ENCODE measurements at regions not wholly inside any gene's neighbourhood (a gene's known extent, or its start where the extent isn't known, plus 50 kb on each side); places are given as distances from the start of the nearest gene placed in this dataset.

DNA sequence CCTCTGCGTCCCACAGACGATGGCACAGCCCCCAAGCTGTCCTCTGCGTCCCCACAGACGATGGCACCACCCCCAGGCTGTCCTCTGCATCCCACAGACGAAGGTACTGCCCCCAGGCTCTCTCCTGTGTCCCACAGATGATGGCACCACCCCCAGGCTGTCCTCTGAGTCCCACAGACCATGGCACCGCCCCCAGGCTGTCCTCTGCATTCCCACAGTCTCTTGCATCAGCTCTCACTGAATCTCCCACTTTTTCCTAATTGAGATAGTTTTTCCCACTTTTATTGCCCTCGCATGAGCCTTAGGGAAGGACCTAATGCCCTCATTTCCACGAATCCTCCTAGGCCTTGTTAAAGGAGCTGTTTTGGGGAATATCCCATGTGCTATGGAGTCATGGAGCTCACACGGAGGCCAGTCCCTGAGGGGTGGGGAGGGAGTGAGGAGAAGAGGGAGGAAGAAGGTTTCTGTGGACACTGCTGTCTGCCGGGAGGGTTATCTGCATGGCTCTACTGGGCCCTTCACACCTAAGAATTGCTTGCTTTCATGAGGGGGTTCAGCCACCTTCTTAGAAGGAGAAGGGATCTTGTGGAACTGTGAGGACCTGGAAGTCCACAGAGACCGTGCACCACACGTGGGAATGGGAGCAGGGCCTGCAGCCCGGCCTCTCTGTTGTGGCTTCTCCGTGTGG lies 58.2 kb upstream of the PTCH1 start:
- TF ChIP-seq, protein P1, sequence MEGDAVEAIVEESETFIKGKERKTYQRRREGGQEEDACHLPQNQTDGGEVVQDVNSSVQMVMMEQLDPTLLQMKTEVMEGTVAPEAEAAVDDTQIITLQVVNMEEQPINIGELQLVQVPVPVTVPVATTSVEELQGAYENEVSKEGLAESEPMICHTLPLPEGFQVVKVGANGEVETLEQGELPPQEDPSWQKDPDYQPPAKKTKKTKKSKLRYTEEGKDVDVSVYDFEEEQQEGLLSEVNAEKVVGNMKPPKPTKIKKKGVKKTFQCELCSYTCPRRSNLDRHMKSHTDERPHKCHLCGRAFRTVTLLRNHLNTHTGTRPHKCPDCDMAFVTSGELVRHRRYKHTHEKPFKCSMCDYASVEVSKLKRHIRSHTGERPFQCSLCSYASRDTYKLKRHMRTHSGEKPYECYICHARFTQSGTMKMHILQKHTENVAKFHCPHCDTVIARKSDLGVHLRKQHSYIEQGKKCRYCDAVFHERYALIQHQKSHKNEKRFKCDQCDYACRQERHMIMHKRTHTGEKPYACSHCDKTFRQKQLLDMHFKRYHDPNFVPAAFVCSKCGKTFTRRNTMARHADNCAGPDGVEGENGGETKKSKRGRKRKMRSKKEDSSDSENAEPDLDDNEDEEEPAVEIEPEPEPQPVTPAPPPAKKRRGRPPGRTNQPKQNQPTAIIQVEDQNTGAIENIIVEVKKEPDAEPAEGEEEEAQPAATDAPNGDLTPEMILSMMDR (conservative IDR thresholded peaks at IDR 0.05; ENCODE audit: low read depth, low read length) = no peak
- TF ChIP-seq BHLHE40 (IDR thresholded peaks at IDR 0.05; ENCODE audit: low read depth, low read length) (no peak), MXI1 (IDR thresholded peaks at IDR 0.05; ENCODE audit: borderline replicate concordance, low read depth, low read length) (no peak), RAD21 (IDR thresholded peaks at IDR 0.05; ENCODE audit: low read length) (no peak)
- TF ChIP-seq, protein P2, sequence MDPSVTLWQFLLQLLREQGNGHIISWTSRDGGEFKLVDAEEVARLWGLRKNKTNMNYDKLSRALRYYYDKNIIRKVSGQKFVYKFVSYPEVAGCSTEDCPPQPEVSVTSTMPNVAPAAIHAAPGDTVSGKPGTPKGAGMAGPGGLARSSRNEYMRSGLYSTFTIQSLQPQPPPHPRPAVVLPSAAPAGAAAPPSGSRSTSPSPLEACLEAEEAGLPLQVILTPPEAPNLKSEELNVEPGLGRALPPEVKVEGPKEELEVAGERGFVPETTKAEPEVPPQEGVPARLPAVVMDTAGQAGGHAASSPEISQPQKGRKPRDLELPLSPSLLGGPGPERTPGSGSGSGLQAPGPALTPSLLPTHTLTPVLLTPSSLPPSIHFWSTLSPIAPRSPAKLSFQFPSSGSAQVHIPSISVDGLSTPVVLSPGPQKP (IDR thresholded peaks at IDR 0.05; ENCODE audit: borderline replicate concordance, low read depth, low read length) = no peak
